ENCODE measurements at regions not wholly inside any gene's neighbourhood (a gene's known extent, or its start where the extent isn't known, plus 50 kb on each side); places are given as distances from the start of the nearest gene placed in this dataset.

- DNase-seq, result no peak
Observed at GRCh38 chr4:174586651-174587050, 64.4 kb upstream of the HPGD start.

GRCh38 chr4:174583056-174583455 lies 60.8 kb upstream of the HPGD start:
- DNase-seq, result no peak

GRCh38 chr4:174582463-174582862 lies 60.2 kb upstream of the HPGD start:
- DNase-seq, result no peak

- no peak for DNase-seq
Observed at GRCh38 chr4:174581901-174582300, 59.6 kb upstream of the HPGD start.

GRCh38 chr4:174580597-174580996 lies 58.3 kb upstream of the HPGD start:
- DNase-seq, result no peak

- no peak for DNase-seq
Observed at GRCh38 chr4:174579421-174579820, 57.1 kb upstream of the HPGD start.

GRCh38 chr4:174578366-174578765 lies 56.1 kb upstream of the HPGD start:
- peak; percentile 61 for DNase-seq

GRCh38 chr4:174575436-174575835 lies 53.1 kb upstream of the HPGD start:
- no peak for DNase-seq

All from fibroblast of upper back skin (primary cell).